Prostate gland (tissue), 2 donors: ENCODE measurements at regions not wholly inside any gene's neighbourhood (a gene's known extent, or its start where the extent isn't known, plus 50 kb on each side); places are given as distances from the start of the nearest gene placed in this dataset.

Experiments used
- CTCF ChIP-seq, 4 experiments: fragments of 200-600 bp in 2 of 4; fragments of 450-650 bp in 2 of 4; sonication (generic) in 2 of 4; IDR thresholded peaks; 1 replicate in 3 of 4; 2 replicates in 1 of 4; pipeline ENCODE4 v1.5.1; 2016 to 2019; ENCODE audit warnings: antibody characterized with exemption in 4 of 4, mild to moderate bottlenecking in 2 of 4, moderate library complexity in 2 of 4
- POLR2AphosphoS5 ChIP-seq: sonication (generic); formaldehyde crosslinking; IDR thresholded peaks from one replicate; pipeline ENCODE4 v1.6.1; 2017; ENCODE audit warnings: antibody characterized with exemption

- no peak for TF ChIP-seq POLR2AphosphoS5
- no peak for TF ChIP-seq CTCF (IDR thresholded peaks at IDR 0.05)
These were observed 191.3 kb upstream of the PRKCQ start for GRCh38 chr10:6771331-6771730.
